Transverse colon (tissue), 4 donors: ENCODE measurements at regions not wholly inside any gene's neighbourhood (a gene's known extent, or its start where the extent isn't known, plus 50 kb on each side); places are given as distances from the start of the nearest gene placed in this dataset.

ENCODE experiments used
- DNase-seq: peaks from one replicate; pipeline ENCODE4 v3.0.0-alpha.2; 2019
- H3K27ac ChIP-seq, 4 donors: fragments of 200-600 bp; sonication (generic); 2 replicates each; pipeline ENCODE4 v1.5.1; 2016 to 2018; ENCODE audit warnings: inconsistent platforms in 4 of 4
- H3K27me3 ChIP-seq: fragments of 200-600 bp; sonication (generic); 2 replicates; pipeline ENCODE4 v1.5.1; 2017; ENCODE audit warnings: inconsistent platforms
- H3K36me3 ChIP-seq, 4 donors: fragments of 200-600 bp; sonication (generic); 2 replicates each; pipeline ENCODE4 v1.5.1; 2017 to 2019; ENCODE audit warnings: inconsistent platforms in 4 of 4
- H3K4me1 ChIP-seq, 4 donors: fragments of 200-600 bp; sonication (generic); 2 replicates each; pipeline ENCODE4 v1.5.1; 2017 to 2020; ENCODE audit warnings: inconsistent platforms in 4 of 4
- H3K4me3 ChIP-seq, 4 donors: fragments of 200-600 bp; sonication (generic); 1 replicate in 1 of 4; 2 replicates in 3 of 4; pipeline versions ENCODE4 v1.5.1 to v1.6.1; 2017 to 2019; ENCODE audit warnings: inconsistent platforms in 4 of 4
- H3K9me3 ChIP-seq, 2 donors: fragments of 200-600 bp; sonication (generic); 2 replicates each; pipeline ENCODE4 v1.5.1; 2017 to 2019; ENCODE audit warnings: inconsistent platforms in 2 of 2
- CTCF ChIP-seq, 5 experiments: fragments of 200-600 bp in 3 of 5; fragments of 450-650 bp in 2 of 5; sonication (generic) in 3 of 5; IDR thresholded peaks; 1 replicate in 2 of 5; 2 replicates in 3 of 5; pipeline ENCODE4 v1.5.1; 2016 to 2017; ENCODE audit warnings: antibody characterized with exemption in 5 of 5, inconsistent platforms in 3 of 5, mild to moderate bottlenecking in 2 of 5, moderate library complexity in 1 of 5
- EP300 ChIP-seq: sonication (generic); formaldehyde crosslinking; IDR thresholded peaks from one replicate; pipeline ENCODE4 v1.6.1; 2017; ENCODE audit warnings: antibody characterized with exemption, low read depth
- POLR2A ChIP-seq: fragments of 450-650 bp; IDR thresholded peaks from one replicate; pipeline ENCODE4 v1.6.1; 2016; ENCODE audit warnings: antibody characterized with exemption, mild to moderate bottlenecking, moderate library complexity
- POLR2AphosphoS5 ChIP-seq, 3 donors: sonication (generic); formaldehyde crosslinking; IDR thresholded peaks; one replicate each; pipeline ENCODE4 v1.6.1; 2016; ENCODE audit warnings: antibody characterized with exemption in 3 of 3
- WGBS, 2 donors: methylation state at CpG; one replicate each; pipeline ENCODE4 v1.1.5; 2018; ENCODE audit warnings: low coverage in 1 of 2; 5-methylcytosine and 5-hydroxymethylcytosine counted together
- in situ Hi-C, 4 donors: fragments of 200-750 bp; cut with MboI; loops; one replicate each; pipeline versions ENCODE4 v1.15.0 to v1.15.1; 2017; ENCODE audit warnings: low sequenced_read_pairs in 3 of 4, low pct_ligation_motif_present in 1 of 4, low pct_unique_long_range_greater_than_20kb in 1 of 4
- intact Hi-C: fragments of 100-400 bp; cut with DNase I; formaldehyde crosslinking; loops from one replicate; pipeline ENCODE4 v1.15.1; 2023; ENCODE audit warnings: low total_unique reads

GRCh38 chr17:79148584-79148983, 74.0 kb downstream of the ENGASE start:
- H3K4me1 ChIP-seq: no peaks in the 10 kb centered on the region
- no peak for DNase-seq
- no peaks in the 10 kb centered on the region for H3K36me3 ChIP-seq
- no peaks in the 10 kb centered on the region for H3K9me3 ChIP-seq
- intact Hi-C loops (no loop called here), in situ Hi-C loops (no loop called here)
- H3K27ac ChIP-seq: no peak overlapping the region
- peaks cover 23% of the 10 kb centered on the region for H3K27me3 ChIP-seq
- H3K4me3 ChIP-seq: no peak overlapping the region
- 78% methylated on average over 10 of the region's 10 CpGs; no CpG with 5 or more reads in 1 of the 2 donors for WGBS, 2 donors
- no peak for TF ChIP-seq CTCF (IDR thresholded peaks at IDR 0.05)
- TF ChIP-seq POLR2A: no peak
- TF ChIP-seq POLR2AphosphoS5 (IDR thresholded peaks at IDR 0.05): no peak
- TF ChIP-seq EP300: no peak

GRCh38 chr17:79147746-79148506, 73.3 kb downstream of the ENGASE start:
- intact Hi-C loops: no loop called here
- H3K27me3 ChIP-seq: peaks cover 17% of the 10 kb centered on the region
- H3K4me3 ChIP-seq: no peak overlapping the region
- in situ Hi-C loops: no loop called here
- WGBS, 2 donors: 78 to 100% methylated on average over 2 to 19 of the region's 19 CpGs
- TF ChIP-seq POLR2AphosphoS5 (IDR thresholded peaks at IDR 0.05) (no peak), EP300 (no peak), CTCF (IDR thresholded peaks at IDR 0.05) (no peak), POLR2A (no peak)
- no peaks in the 10 kb centered on the region for H3K4me1 ChIP-seq
- H3K27ac ChIP-seq: no peak overlapping the region
- DNase-seq: no peak
- no peaks in the 10 kb centered on the region for H3K9me3 ChIP-seq
- no peaks in the 10 kb centered on the region for H3K36me3 ChIP-seq

- H3K9me3 ChIP-seq: no peaks in the 10 kb centered on the region
- H3K27me3 ChIP-seq: peaks cover 22% of the 10 kb centered on the region
- in situ Hi-C loops (no loop called here), intact Hi-C loops (no loop called here)
- DNase-seq: no peak
- no peak overlapping the region for H3K4me3 ChIP-seq
- 35% methylated on average over 3 of the region's 5 CpGs; no CpG with 5 or more reads in 1 of the 2 donors for WGBS, 2 donors
- TF ChIP-seq EP300 (no peak), CTCF (IDR thresholded peaks at IDR 0.05) (no peak), POLR2AphosphoS5 (IDR thresholded peaks at IDR 0.05) (no peak), POLR2A (no peak)
- H3K36me3 ChIP-seq: no peaks in the 10 kb centered on the region
- H3K4me1 ChIP-seq: no peaks in the 10 kb centered on the region
- H3K27ac ChIP-seq: no peak overlapping the region
Observed at GRCh38 chr17:79146562-79146961, 71.9 kb downstream of the ENGASE start.

- in situ Hi-C loops: no loop called here
- Histone ChIP-seq H3K4me3 (no peak overlapping the region), H3K4me1 (no peaks in the 10 kb centered on the region), H3K27me3 (peaks cover 23% of the 10 kb centered on the region), H3K27ac (no peak overlapping the region), H3K9me3 (no peaks in the 10 kb centered on the region), H3K36me3 (no peaks in the 10 kb centered on the region)
- 47 to 89% methylated on average over 3 to 15 of the region's 18 CpGs for WGBS, 2 donors
- no peak for TF ChIP-seq CTCF (IDR thresholded peaks at IDR 0.05)
- no peak for TF ChIP-seq EP300
- no peak for TF ChIP-seq POLR2AphosphoS5 (IDR thresholded peaks at IDR 0.05)
- DNase-seq: no peak
- intact Hi-C loops: no loop called here
Observed at GRCh38 chr17:79145548-79145947, 70.9 kb downstream of the ENGASE start.
